ENCODE measurements at regions not wholly inside any gene's neighbourhood (a gene's known extent, or its start where the extent isn't known, plus 50 kb on each side); places are given as distances from the start of the nearest gene placed in this dataset.
"Not testable (repeated sequence)": the region's sequence is repeated elsewhere in the genome, so short reads cannot be mapped to it uniquely, and the experiment has no call there.

- no peak for DNase-seq (ENCODE audit: low read depth, low spot score)
These were observed 131.7 kb downstream of the PXDC1 start for GRCh38 chr6:3619800-3620199.

DNA sequence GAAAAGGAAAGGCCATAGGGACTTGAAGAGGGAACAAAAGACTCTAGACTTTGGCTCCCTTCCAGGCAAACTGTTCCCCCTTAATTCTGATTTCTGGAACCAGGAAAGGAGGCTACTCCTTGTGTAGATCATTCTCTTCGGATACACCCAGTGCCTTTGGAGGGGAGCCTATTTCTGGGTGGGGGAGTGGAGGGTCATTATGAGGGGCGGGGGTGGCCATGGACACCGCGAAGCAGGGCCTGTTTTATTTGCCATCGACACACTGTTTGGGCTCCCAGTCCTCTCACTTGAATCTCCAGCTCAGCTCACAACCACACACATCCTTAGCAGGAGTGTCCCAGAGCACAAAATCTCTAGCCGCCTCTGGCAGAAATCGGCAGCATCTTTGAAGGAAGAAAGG lies 132.3 kb downstream of the PXDC1 start:
- no peak for DNase-seq (ENCODE audit: low read depth, low spot score)

GRCh38 chr6:3618642-3619041 lies 132.9 kb downstream of the PXDC1 start:
- DNase-seq (ENCODE audit: low read depth, low spot score), result no peak

- no peak for DNase-seq (ENCODE audit: low read depth, low spot score)
These were observed 133.7 kb downstream of the PXDC1 start for GRCh38 chr6:3617681-3618311.

GRCh38 chr6:3617192-3617631 lies 134.3 kb downstream of the PXDC1 start:
- DNase-seq (ENCODE audit: low read depth, low spot score), result no peak

DNA sequence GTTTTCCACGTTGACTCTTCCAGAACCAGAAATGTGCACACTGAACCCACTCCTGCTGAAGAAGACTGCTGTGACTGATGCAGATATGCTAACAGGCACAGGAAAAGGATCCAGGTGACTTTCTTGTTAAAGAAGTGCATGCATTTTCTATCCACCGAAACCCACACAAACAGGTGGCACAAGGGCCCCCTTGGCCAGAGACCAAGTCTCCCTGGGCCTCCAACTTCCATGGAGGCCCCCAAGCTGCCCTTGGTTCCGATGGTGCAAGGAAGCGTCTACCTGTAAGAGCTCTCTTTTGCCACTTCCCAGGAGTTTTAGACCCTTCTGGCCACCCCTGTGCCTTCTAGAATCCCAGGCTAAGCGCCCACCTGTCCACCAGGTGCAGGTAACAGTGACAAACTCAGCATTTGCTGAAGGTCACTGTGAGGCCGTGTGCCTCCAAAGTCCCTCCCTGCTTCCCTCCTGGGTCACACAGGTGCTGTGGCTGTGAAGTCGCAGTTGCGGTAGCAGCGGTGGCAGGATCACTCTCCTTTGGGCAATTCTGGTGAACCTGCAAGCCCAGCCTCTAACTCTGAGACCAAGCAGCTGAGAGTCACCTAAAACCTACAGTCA lies 134.8 kb downstream of the PXDC1 start:
- DNase-seq (ENCODE audit: low read depth, low spot score), result no peak

GRCh38 chr6:3615391-3616380 lies 135.8 kb downstream of the PXDC1 start:
- DNase-seq (ENCODE audit: low read depth, low spot score), result no peak

- no peak for DNase-seq (ENCODE audit: low read depth, low spot score)
These were observed 136.6 kb downstream of the PXDC1 start for GRCh38 chr6:3614918-3615317.

DNA sequence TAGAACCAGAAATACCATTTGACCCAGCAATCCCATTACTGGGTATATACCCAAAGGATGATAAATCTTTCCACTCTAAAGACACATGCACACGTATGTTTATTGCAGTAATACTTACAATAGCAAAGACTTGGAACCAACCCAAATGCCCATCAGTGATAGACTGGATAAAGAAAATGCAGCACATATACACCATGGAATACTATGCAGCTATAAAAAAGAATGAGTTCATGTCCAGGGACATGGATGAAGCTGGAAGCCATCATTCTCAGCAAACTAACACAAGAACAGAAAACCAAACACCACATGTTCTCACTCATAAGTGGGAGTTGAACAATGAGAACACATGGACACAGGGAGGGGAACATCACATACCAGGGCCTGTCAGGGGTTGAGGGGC lies 137.9 kb downstream of the PXDC1 start:
- DNase-seq (ENCODE audit: low read depth, low spot score), result not testable (repeated sequence)

- no peak for DNase-seq (ENCODE audit: low read depth, low spot score)
These were observed 139.0 kb downstream of the PXDC1 start for GRCh38 chr6:3612341-3613041.

- no peak for DNase-seq (ENCODE audit: low read depth, low spot score)
These were observed 140.6 kb downstream of the PXDC1 start for GRCh38 chr6:3610921-3611320.

DNA sequence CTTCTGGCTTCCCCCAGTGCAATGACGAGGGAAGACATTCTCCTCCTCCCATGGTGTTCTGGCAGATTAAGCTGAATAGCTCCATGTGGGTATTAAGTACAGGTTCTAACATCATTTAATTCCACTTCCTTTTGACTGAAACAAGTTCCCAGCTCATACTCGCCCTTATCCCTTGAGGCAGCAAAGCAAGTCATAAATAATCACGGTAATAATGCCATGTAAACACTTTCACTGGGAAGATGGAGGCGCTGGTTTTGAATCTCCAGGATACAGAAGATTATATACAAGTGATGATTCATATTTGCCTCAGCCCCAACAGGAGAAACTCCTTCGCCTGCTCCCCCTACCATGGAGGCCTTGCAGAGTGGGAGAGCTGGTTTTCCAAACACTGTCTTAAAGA lies 141.3 kb downstream of the PXDC1 start:
- DNase-seq (ENCODE audit: low read depth, low spot score), result no peak

DNA sequence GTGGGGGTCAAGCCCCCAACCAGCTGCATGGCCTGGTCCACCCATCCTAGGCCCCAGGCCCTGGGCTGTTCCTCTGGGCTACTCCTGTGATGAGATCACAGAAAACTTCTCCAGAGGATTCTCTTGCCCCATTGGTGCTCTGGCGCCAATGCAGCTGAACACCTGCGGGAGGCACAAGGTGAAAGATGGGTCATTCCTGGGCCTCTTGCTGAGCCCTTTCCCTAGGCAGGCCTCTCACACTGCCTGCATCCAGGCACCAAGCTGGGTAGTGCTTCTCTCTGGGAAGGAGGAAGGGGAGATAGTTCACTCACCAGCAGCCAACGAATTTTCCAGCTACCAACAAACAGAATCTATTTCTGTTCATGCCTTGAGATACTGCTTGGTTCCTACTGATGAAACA lies 142.1 kb downstream of the PXDC1 start:
- no peak for DNase-seq (ENCODE audit: low read depth, low spot score)

GRCh38 chr6:3608159-3608558 lies 143.4 kb downstream of the PXDC1 start:
- no peak for DNase-seq (ENCODE audit: low read depth, low spot score)

DNA sequence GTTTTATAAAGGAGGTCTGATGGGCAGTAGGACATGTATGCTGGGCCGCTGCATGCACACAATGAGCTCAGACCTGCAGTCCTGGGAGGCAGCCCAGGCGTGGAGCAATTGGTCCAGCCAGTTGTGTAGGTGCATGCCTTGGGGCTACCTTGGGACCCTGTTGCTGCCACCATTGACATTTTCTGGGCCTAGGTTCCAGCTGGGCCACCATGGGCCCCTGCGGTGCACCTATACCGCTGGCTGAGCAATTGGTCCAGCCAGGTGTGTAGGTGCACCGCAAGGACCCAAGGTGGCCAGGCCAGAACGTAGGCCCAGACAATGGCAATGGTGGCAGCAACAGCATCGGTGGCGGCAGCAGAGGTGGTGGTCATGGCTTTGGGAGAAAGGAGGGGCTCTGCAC lies 143.9 kb downstream of the PXDC1 start:
- no peak for DNase-seq (ENCODE audit: low read depth, low spot score)

DNA sequence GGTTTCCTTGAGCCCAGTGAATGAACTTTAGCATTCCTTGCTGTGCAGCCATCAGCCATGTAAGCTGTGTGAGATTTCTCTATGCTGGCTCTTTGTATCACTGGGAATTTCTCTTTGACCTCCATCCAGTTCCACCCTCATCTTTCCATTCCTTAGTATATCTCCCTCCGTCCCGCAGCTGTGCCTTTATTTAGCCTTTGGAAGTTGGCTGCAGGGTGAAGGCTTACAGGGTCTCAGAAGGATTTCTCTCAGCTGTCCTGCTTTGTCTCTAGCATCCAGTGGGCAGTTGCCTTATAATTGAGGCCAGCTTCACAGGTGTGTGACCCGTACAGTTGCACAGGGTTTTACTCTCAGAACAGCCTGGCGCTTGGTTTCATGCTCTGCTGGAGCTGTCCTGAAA lies 144.3 kb downstream of the PXDC1 start:
- DNase-seq (ENCODE audit: low read depth, low spot score), result no peak

DNA sequence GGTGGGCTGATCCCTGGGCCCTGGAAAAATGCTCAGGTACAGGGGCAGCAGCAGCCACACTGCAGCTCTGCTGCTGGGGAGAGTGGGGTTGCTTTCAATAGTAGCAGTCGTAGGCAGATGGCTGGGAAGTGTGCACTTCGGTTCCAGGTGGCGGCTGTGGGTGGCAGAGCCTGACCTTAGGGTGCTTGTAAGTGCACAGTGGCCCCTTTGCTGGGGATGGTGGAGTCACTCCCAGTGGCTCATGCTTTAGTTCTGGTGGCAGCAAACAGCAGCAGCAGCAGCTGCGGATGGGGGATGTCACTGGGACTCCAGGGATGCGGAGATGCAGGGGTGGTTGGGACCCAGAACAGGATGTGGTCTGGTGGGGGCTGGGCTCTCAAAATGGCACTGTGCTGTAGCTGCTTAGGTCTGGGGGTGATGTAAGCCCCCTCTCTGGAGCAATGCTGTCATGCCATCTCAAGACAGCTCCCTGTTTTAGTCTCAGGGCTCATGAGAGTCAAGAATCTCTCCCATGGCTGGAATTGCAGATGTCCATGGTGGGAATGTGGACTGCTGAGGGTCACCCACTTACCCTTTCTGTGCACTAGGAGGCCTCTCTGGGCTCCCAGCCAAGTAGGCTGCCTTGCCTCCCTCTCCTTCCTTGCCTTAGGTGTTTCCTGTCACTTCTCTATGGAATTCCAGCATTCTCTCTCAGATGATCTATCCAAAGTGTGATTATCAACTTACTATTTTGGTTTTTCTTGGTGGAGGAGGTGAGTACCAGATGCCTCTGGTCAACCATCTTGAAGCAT lies 146.7 kb upstream of the SLC22A23 start:
- no peak for DNase-seq (ENCODE audit: low read depth, low spot score)

- DNase-seq (ENCODE audit: low read depth, low spot score), result no peak
These were observed 144.7 kb upstream of the SLC22A23 start for GRCh38 chr6:3601570-3601969.

- peak; percentile 29 for DNase-seq (ENCODE audit: low read depth, low spot score)
These were observed 140.7 kb upstream of the SLC22A23 start for GRCh38 chr6:3597500-3598064.

GRCh38 chr6:3596766-3597165 lies 139.9 kb upstream of the SLC22A23 start:
- no peak for DNase-seq (ENCODE audit: low read depth, low spot score)

GRCh38 chr6:3594201-3594600 lies 137.4 kb upstream of the SLC22A23 start:
- no peak for DNase-seq (ENCODE audit: low read depth, low spot score)
